Heart left ventricle (tissue), 13 donors: ENCODE measurements at regions not wholly inside any gene's neighbourhood (a gene's known extent, or its start where the extent isn't known, plus 50 kb on each side); places are given as distances from the start of the nearest gene placed in this dataset.

Experiments
- POLR2A ChIP-seq, 2 donors: fragments of 450-650 bp; IDR thresholded peaks; one replicate each; pipeline ENCODE4 v1.6.1; 2017; ENCODE audit warnings: antibody characterized with exemption in 2 of 2, mild to moderate bottlenecking in 2 of 2, moderate library complexity in 2 of 2
- TF ChIP-seq, protein P1 (sequence below), 12 donors: fragments of 200-600 bp; sonication (generic) in 4 of 12; IDR thresholded peaks; one replicate each; pipeline versions ENCODE4 v1.5.0 to v1.8.0; 2018 to 2022; ENCODE audit warnings: antibody characterized with exemption in 12 of 12, mild to moderate bottlenecking in 5 of 12
- donor health status: ischemic (EF 13 %, LVEDD 7.1; RV severe dilation, severe dysfunction).
- donor health status: DM: no; HTN: yes; CAD: no.
- donor health status: DM: no; HTN: no; CAD: no.
- donor health status: ischemic (EF 25% LVEDD 6.9; RV normal size, moderate dysfunction).
- donor health status: ischemic (EF 25% LVEDD 5.7; RV mildly dilated, moderate dysfunction).
- donor health status: ischemic (EF 35%, LVEDD 5.7; RV mildly dilated, moderate dysfunction).
- donor health status: nonischemic (EF 11% LVEDD 7.7; RV severe dilation, severe dysfunction).
- donor health status: DM: yes; HTN: yes; CAD: no.
- donor health status: PGD.
- donor health status: ischemic (EF 29% LVEDD 5.4; RV normal size, mild dysfunction).
- donor health status: nonischemic (EF 23%, LVEDD 6.1; RV moderate dilation, normal function).

- TF ChIP-seq, protein P1, sequence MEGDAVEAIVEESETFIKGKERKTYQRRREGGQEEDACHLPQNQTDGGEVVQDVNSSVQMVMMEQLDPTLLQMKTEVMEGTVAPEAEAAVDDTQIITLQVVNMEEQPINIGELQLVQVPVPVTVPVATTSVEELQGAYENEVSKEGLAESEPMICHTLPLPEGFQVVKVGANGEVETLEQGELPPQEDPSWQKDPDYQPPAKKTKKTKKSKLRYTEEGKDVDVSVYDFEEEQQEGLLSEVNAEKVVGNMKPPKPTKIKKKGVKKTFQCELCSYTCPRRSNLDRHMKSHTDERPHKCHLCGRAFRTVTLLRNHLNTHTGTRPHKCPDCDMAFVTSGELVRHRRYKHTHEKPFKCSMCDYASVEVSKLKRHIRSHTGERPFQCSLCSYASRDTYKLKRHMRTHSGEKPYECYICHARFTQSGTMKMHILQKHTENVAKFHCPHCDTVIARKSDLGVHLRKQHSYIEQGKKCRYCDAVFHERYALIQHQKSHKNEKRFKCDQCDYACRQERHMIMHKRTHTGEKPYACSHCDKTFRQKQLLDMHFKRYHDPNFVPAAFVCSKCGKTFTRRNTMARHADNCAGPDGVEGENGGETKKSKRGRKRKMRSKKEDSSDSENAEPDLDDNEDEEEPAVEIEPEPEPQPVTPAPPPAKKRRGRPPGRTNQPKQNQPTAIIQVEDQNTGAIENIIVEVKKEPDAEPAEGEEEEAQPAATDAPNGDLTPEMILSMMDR (IDR thresholded peaks at IDR 0.05) = no peak
- TF ChIP-seq POLR2A (IDR thresholded peaks at IDR 0.05) = no peak
Observed at GRCh38 chr9:82790875-82791274, 272.1 kb downstream of the RASEF start.
